ENCODE measurements at regions not wholly inside any gene's neighbourhood (a gene's known extent, or its start where the extent isn't known, plus 50 kb on each side); places are given as distances from the start of the nearest gene placed in this dataset.

DNA sequence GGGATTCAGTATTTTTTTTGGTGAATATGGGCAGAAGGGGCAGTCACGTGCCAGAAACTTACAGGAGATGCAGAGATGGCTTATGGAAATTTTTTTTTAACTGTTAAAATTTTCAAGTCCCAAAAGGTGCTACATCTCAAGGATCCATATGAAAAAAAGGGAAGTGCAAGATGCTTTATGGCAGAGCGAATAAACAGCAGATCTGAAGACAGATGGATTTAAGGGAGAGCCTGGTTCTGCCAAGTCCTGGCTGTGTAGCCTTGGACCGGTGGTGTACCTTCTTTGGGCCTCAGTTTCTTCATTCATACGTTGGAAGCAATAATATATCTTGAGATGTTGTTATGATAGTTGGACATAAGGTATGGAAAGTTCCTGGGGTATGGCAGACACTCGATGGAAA lies 91.5 kb upstream of the ARRDC4 start:
- intact Hi-C loops (cut with DNase I), result no loop called here
- no peaks in the 10 kb centered on the region for H3K4me1 ChIP-seq (replicated peaks)
- no peak overlapping the region for H3K4me3 ChIP-seq
- WGBS, result 84% methylated on average over 5 of the region's 5 CpGs
- TF ChIP-seq POLR2A (IDR thresholded peaks at IDR 0.05), result no peak
- TF ChIP-seq, protein P1, sequence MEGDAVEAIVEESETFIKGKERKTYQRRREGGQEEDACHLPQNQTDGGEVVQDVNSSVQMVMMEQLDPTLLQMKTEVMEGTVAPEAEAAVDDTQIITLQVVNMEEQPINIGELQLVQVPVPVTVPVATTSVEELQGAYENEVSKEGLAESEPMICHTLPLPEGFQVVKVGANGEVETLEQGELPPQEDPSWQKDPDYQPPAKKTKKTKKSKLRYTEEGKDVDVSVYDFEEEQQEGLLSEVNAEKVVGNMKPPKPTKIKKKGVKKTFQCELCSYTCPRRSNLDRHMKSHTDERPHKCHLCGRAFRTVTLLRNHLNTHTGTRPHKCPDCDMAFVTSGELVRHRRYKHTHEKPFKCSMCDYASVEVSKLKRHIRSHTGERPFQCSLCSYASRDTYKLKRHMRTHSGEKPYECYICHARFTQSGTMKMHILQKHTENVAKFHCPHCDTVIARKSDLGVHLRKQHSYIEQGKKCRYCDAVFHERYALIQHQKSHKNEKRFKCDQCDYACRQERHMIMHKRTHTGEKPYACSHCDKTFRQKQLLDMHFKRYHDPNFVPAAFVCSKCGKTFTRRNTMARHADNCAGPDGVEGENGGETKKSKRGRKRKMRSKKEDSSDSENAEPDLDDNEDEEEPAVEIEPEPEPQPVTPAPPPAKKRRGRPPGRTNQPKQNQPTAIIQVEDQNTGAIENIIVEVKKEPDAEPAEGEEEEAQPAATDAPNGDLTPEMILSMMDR (IDR thresholded peaks at IDR 0.05), result no peak
- no peak for TF ChIP-seq POLR2AphosphoS5 (IDR thresholded peaks at IDR 0.05)
- H3K36me3 ChIP-seq, result no peaks in the 10 kb centered on the region
- H3K27me3 ChIP-seq (replicated peaks; ENCODE audit: insufficient read depth), result no peaks in the 10 kb centered on the region
- H3K9me3 ChIP-seq, result no peaks in the 10 kb centered on the region
- DNase-seq (ENCODE audit: low spot score), result no peak
- no peak overlapping the region for H3K27ac ChIP-seq

DNA sequence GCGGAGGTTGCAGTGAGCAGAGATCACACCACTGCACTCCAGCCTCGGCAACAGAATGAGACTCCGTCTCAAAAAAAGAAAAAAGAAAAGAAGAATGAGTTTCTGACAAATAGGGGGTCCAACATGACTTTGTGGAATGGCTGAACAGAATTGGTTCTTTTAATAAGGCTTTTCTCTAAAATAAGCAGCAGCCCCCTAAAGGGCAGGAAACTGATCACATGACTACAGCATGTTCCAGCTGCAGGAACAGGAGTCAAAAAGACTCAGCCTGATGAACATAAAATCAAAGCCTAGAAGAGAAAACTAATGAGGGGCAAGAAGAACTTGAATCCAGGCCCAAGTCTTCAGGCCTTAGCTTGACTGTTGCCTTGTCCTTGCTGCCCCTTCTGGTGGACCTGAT lies 89.7 kb upstream of the ARRDC4 start:
- TF ChIP-seq POLR2A (IDR thresholded peaks at IDR 0.05) (no peak), POLR2AphosphoS5 (IDR thresholded peaks at IDR 0.05) (no peak)
- TF ChIP-seq, protein P1 (IDR thresholded peaks at IDR 0.05), result no peak
- no peaks in the 10 kb centered on the region for H3K9me3 ChIP-seq
- DNase-seq (ENCODE audit: low spot score), result no peak
- 94% methylated on average over 3 of the region's 3 CpGs for WGBS
- no peak overlapping the region for H3K4me3 ChIP-seq
- H3K36me3 ChIP-seq, result no peaks in the 10 kb centered on the region
- H3K27ac ChIP-seq, result no peak overlapping the region
- no peaks in the 10 kb centered on the region for H3K27me3 ChIP-seq (replicated peaks; ENCODE audit: insufficient read depth)
- no peaks in the 10 kb centered on the region for H3K4me1 ChIP-seq (replicated peaks)
- intact Hi-C loops (cut with DNase I), result no loop called here

GRCh38 chr15:97874139-97874538 lies 86.4 kb upstream of the ARRDC4 start:
- DNase-seq (ENCODE audit: low spot score), result no peak
- WGBS, result 89% methylated on average over 12 of the region's 12 CpGs
- Histone ChIP-seq H3K27ac (no peak overlapping the region), H3K4me1 (replicated peaks) (no peaks in the 10 kb centered on the region), H3K27me3 (replicated peaks; ENCODE audit: insufficient read depth) (no peaks in the 10 kb centered on the region), H3K9me3 (no peaks in the 10 kb centered on the region), H3K4me3 (no peak overlapping the region), H3K36me3 (no peaks in the 10 kb centered on the region)
- intact Hi-C loops (cut with DNase I), result no loop called here
- no peak for TF ChIP-seq POLR2A (IDR thresholded peaks at IDR 0.05)
- TF ChIP-seq, protein P1 (IDR thresholded peaks at IDR 0.05), result no peak
- no peak for TF ChIP-seq POLR2AphosphoS5 (IDR thresholded peaks at IDR 0.05)

DNA sequence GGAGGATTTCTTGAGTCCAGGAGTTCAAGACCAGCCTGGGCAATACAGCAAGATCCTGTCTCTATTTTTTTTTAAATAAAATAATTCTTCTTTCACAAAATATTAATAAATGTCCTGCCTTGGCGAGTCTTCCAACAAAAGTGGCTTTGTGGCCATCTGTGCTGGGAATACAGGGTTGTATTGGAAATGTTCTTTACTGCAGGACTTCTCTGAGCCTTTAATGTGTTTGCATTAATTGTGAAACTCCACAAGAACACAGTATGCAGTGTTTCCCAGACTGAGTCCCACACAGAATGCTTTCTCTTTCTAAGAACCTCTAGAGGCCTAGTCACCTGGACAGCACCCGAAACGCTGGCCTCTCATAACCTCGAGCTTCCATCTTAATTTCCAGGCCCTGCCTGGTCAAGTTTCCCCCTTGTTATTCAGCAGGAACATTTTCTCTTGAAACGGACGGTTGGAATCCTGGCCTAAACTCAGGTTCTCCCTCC lies 85.4 kb upstream of the ARRDC4 start:
- TF ChIP-seq POLR2AphosphoS5 (IDR thresholded peaks at IDR 0.05) (no peak), POLR2A (IDR thresholded peaks at IDR 0.05) (no peak)
- TF ChIP-seq, protein P1 (IDR thresholded peaks at IDR 0.05), result no peak
- DNase-seq (ENCODE audit: low spot score), result no peak
- no peaks in the 10 kb centered on the region for H3K9me3 ChIP-seq
- no peaks in the 10 kb centered on the region for H3K36me3 ChIP-seq
- intact Hi-C loops (cut with DNase I), result no loop called here
- no peak overlapping the region for H3K4me3 ChIP-seq
- no peak overlapping the region for H3K27ac ChIP-seq
- H3K4me1 ChIP-seq (replicated peaks), result no peaks in the 10 kb centered on the region
- WGBS, result 71% methylated on average over 6 of the region's 6 CpGs
- H3K27me3 ChIP-seq (replicated peaks; ENCODE audit: insufficient read depth), result no peaks in the 10 kb centered on the region

DNA sequence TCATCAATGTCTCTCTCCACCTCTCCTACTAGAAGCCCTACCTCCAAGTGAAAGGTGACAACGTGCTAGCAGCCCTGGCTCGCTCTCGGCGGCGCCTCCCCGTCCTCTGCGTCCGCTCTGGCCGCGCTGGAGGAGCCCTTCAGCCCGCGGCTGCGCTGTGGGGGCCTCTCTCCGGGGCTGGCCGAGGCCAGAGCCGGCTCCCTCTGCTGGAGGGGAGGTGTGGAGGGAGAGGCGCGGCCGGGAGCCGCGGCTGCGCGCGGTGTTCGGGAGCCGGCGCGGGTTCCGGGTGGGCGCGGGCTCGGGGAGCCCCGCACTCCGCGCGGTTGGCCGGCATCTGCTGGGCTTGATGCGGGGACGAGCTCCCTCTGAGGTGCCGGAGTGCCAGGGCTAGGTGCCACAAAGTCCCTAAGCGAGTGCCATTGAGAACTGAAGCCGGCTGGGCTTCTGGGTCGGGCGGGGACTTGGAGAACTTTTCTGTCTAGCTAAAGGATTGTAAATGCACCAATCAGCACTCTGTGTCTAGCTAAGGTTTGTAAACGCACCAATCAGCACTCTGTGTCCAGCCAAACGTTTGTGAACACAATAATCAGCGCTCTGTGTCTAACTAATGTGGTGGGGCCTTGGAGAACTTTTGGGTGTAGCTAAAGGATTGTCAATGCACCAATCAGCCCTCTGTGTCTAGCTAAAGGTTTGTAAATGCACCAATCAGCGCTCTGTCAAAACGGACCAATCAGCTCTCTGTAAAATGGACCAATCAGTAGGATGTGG lies 84.8 kb upstream of the ARRDC4 start:
- no peaks in the 10 kb centered on the region for H3K27me3 ChIP-seq (replicated peaks; ENCODE audit: insufficient read depth)
- no peak for DNase-seq (ENCODE audit: low spot score)
- H3K9me3 ChIP-seq, result no peaks in the 10 kb centered on the region
- H3K4me3 ChIP-seq, result no peak overlapping the region
- TF ChIP-seq POLR2AphosphoS5 (IDR thresholded peaks at IDR 0.05) (no peak), POLR2A (IDR thresholded peaks at IDR 0.05) (no peak)
- TF ChIP-seq, protein P1 (IDR thresholded peaks at IDR 0.05), result no peak
- 70% methylated on average over 36 of the region's 49 CpGs for WGBS
- no peak overlapping the region for H3K27ac ChIP-seq
- intact Hi-C loops (cut with DNase I), result no loop called here
- no peaks in the 10 kb centered on the region for H3K36me3 ChIP-seq
- no peaks in the 10 kb centered on the region for H3K4me1 ChIP-seq (replicated peaks)

Data from prostate gland (tissue), 2 donors.